Ectodermal cell (in vitro differentiated cells): ENCODE measurements at regions not wholly inside any gene's neighbourhood (a gene's known extent, or its start where the extent isn't known, plus 50 kb on each side); places are given as distances from the start of the nearest gene placed in this dataset.

Experiments
- H3K27ac ChIP-seq: 2 replicates; pipeline ENCODE4 v1.7.0; 2013; ENCODE audit warnings: mild to moderate bottlenecking, low read depth, low read length; ENCODE audit not compliant: insufficient read depth, poor library complexity, severe bottlenecking
- H3K27me3 ChIP-seq: 2 replicates; pipeline ENCODE4 v1.7.0; 2013; ENCODE audit warnings: mild to moderate bottlenecking, low read length; ENCODE audit not compliant: insufficient read depth, control insufficient read depth, poor library complexity, severe bottlenecking
- H3K36me3 ChIP-seq: one replicate; pipeline ENCODE4 v1.7.0; 2013; ENCODE audit warnings: low read length; ENCODE audit not compliant: control insufficient read depth, insufficient read depth
- H3K4me1 ChIP-seq: one replicate; pipeline ENCODE4 v1.7.0; 2013; ENCODE audit warnings: low read length; ENCODE audit not compliant: control insufficient read depth, insufficient read depth
- H3K4me3 ChIP-seq: 2 replicates; pipeline ENCODE4 v1.7.0; 2013; ENCODE audit warnings: low read depth, low read length, control low read depth; ENCODE audit not compliant: insufficient read depth
- H3K9me3 ChIP-seq: 2 replicates; pipeline ENCODE4 v1.7.0; 2013; ENCODE audit warnings: mild to moderate bottlenecking, low read length, moderate library complexity; ENCODE audit not compliant: control insufficient read depth
- WGBS, 2 experiments: methylation state at CpG; one replicate each; pipeline ENCODE4 v1.1.7; 2013; ENCODE audit warnings: missing lambda C conversion rate in 2 of 2; 5-methylcytosine and 5-hydroxymethylcytosine counted together

GRCh38 chr10:108784534-108784933 lies 1138.8 kb downstream of the XPNPEP1 start:
- 84 to 86% methylated on average over 5 of the region's 5 CpGs for WGBS, 2 experiments
- Histone ChIP-seq H3K27ac (no peak overlapping the region), H3K9me3 (no peaks in the 10 kb centered on the region)

GRCh38 chr10:108783897-108784296 lies 1139.4 kb downstream of the XPNPEP1 start:
- WGBS, 2 experiments: 68 to 86% methylated on average over 1 of the region's 1 CpG
- H3K27ac ChIP-seq: no peak overlapping the region
- H3K4me1 ChIP-seq: no peaks in the 10 kb centered on the region
- H3K36me3 ChIP-seq: no peaks in the 10 kb centered on the region
- H3K27me3 ChIP-seq: no peaks in the 10 kb centered on the region
- no peak overlapping the region for H3K4me3 ChIP-seq
- H3K9me3 ChIP-seq: no peaks in the 10 kb centered on the region

More at GRCh38 chr10:108784534-108784933, 1138.8 kb downstream of the XPNPEP1 start:
- no peaks in the 10 kb centered on the region for H3K4me1 ChIP-seq
- H3K36me3 ChIP-seq: no peaks in the 10 kb centered on the region
- no peak overlapping the region for H3K4me3 ChIP-seq
- H3K27me3 ChIP-seq: no peaks in the 10 kb centered on the region

GRCh38 chr10:108782411-108782810 lies 1140.9 kb downstream of the XPNPEP1 start:
- Histone ChIP-seq H3K27ac (no peak overlapping the region), H3K27me3 (no peaks in the 10 kb centered on the region), H3K4me3 (no peak overlapping the region), H3K36me3 (no peaks in the 10 kb centered on the region), H3K9me3 (no peaks in the 10 kb centered on the region), H3K4me1 (no peaks in the 10 kb centered on the region)
- 77 to 81% methylated on average over 3 of the region's 3 CpGs for WGBS, 2 experiments

GRCh38 chr10:108779501-108779900 lies 1143.8 kb downstream of the XPNPEP1 start:
- Histone ChIP-seq H3K36me3 (no peaks in the 10 kb centered on the region), H3K27ac (no peak overlapping the region), H3K27me3 (no peaks in the 10 kb centered on the region), H3K9me3 (no peaks in the 10 kb centered on the region), H3K4me1 (no peaks in the 10 kb centered on the region), H3K4me3 (no peak overlapping the region)

GRCh38 chr10:108775911-108776475 lies 1147.3 kb downstream of the XPNPEP1 start:
- H3K36me3 ChIP-seq: no peaks in the 10 kb centered on the region
- H3K4me1 ChIP-seq: no peaks in the 10 kb centered on the region
- H3K27ac ChIP-seq: no peak overlapping the region
- H3K27me3 ChIP-seq: no peaks in the 10 kb centered on the region
- H3K4me3 ChIP-seq: no peak overlapping the region
- whole genome bisulfite sequencing, 2 experiments: 73 to 90% methylated on average over 2 of the region's 3 CpGs
- no peaks in the 10 kb centered on the region for H3K9me3 ChIP-seq

GRCh38 chr10:108771106-108771505 lies 1152.2 kb downstream of the XPNPEP1 start:
- H3K9me3 ChIP-seq: no peaks in the 10 kb centered on the region
- H3K27me3 ChIP-seq: no peaks in the 10 kb centered on the region
- H3K4me3 ChIP-seq: no peak overlapping the region
- no peak overlapping the region for H3K27ac ChIP-seq
- H3K4me1 ChIP-seq: no peaks in the 10 kb centered on the region
- H3K36me3 ChIP-seq: no peaks in the 10 kb centered on the region

GRCh38 chr10:108765794-108766193 lies 1157.5 kb downstream of the XPNPEP1 start:
- Histone ChIP-seq H3K9me3 (no peaks in the 10 kb centered on the region), H3K27me3 (no peaks in the 10 kb centered on the region), H3K36me3 (no peaks in the 10 kb centered on the region), H3K4me3 (no peak overlapping the region), H3K27ac (no peak overlapping the region), H3K4me1 (no peaks in the 10 kb centered on the region)
- 72 to 76% methylated on average over 1 of the region's 1 CpG for WGBS, 2 experiments

- no peaks in the 10 kb centered on the region for H3K36me3 ChIP-seq
- H3K27me3 ChIP-seq: no peaks in the 10 kb centered on the region
- WGBS, 2 experiments: 72 to 73% methylated on average over 1 of the region's 1 CpG
- H3K27ac ChIP-seq: no peak overlapping the region
- H3K4me3 ChIP-seq: no peak overlapping the region
- H3K4me1 ChIP-seq: no peaks in the 10 kb centered on the region
- H3K9me3 ChIP-seq: no peaks in the 10 kb centered on the region
These were observed 1165.4 kb downstream of the XPNPEP1 start for GRCh38 chr10:108757946-108758345.

- 73 to 85% methylated on average over 1 of the region's 1 CpG for WGBS, 2 experiments
- no peak overlapping the region for H3K27ac ChIP-seq
- H3K9me3 ChIP-seq: no peaks in the 10 kb centered on the region
- no peaks in the 10 kb centered on the region for H3K4me1 ChIP-seq
- H3K36me3 ChIP-seq: no peaks in the 10 kb centered on the region
- no peaks in the 10 kb centered on the region for H3K27me3 ChIP-seq
- no peak overlapping the region for H3K4me3 ChIP-seq
These were observed 1167.7 kb downstream of the XPNPEP1 start for GRCh38 chr10:108755646-108756045.

GRCh38 chr10:108753326-108753725 lies 1170.0 kb downstream of the XPNPEP1 start:
- Histone ChIP-seq H3K27ac (no peak overlapping the region), H3K36me3 (no peaks in the 10 kb centered on the region), H3K9me3 (peaks cover 4% of the 10 kb centered on the region), H3K27me3 (no peaks in the 10 kb centered on the region), H3K4me3 (no peak overlapping the region), H3K4me1 (no peaks in the 10 kb centered on the region)
- WGBS, 2 experiments: 52 to 55% methylated on average over 1 to 2 of the region's 2 CpGs

- peaks cover 4% of the 10 kb centered on the region for H3K9me3 ChIP-seq
- H3K4me1 ChIP-seq: no peaks in the 10 kb centered on the region
- H3K4me3 ChIP-seq: no peak overlapping the region
- H3K27ac ChIP-seq: no peak overlapping the region
- H3K27me3 ChIP-seq: no peaks in the 10 kb centered on the region
- no peaks in the 10 kb centered on the region for H3K36me3 ChIP-seq
These were observed 1174.3 kb downstream of the XPNPEP1 start for GRCh38 chr10:108749042-108749441.
